NOMO-1 treated with dmso at 0.1 percent for 144 hours (cell line): ENCODE measurements at regions not wholly inside any gene's neighbourhood (a gene's known extent, or its start where the extent isn't known, plus 50 kb on each side); places are given as distances from the start of the nearest gene placed in this dataset.

Experiments used
- DNase-seq: peaks from one replicate; lab custom pipeline; 2025; ENCODE audit not compliant: unreplicated experiment; lab: John Stamatoyannopoulos, UW

DNA sequence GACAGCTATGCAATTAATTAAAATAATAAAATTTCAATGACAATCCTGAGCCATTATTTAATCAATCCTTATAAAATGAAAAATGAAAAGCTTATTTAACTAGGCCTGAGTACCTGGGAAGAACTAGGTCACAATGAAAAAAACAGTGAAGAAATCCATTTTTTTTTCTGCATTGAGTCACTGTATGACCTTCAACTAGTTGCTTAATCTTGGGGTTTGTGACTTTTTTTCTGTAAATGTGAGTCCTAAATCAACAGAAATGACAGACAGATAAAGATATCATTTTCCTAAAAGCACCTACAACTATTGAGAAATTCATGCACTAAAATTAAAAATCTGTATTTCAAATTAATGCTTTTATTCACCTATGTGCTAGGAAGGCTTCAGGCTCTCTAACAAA, 96.8 kb downstream of the TMEM26 start:
- DNase-seq, result no peak

DNA sequence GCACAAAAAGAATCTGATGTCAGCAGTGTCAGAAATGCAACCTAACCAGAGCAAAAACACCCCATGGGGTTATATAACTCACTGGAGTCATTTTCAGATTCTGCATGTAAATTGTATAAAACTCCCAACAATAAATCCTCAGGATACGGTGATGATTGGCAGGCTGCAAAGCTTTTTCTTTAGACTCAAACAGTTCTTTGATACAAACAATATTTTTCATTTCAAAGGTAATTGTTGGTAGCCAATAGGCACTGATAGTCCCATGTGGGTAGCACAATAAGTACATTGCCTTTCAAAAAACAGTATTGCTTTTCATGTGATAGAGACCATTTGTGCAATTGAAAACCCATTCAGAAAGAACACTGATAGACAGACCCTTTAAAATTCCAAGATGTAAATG, 98.0 kb downstream of the TMEM26 start:
- DNase-seq, result no peak

DNA sequence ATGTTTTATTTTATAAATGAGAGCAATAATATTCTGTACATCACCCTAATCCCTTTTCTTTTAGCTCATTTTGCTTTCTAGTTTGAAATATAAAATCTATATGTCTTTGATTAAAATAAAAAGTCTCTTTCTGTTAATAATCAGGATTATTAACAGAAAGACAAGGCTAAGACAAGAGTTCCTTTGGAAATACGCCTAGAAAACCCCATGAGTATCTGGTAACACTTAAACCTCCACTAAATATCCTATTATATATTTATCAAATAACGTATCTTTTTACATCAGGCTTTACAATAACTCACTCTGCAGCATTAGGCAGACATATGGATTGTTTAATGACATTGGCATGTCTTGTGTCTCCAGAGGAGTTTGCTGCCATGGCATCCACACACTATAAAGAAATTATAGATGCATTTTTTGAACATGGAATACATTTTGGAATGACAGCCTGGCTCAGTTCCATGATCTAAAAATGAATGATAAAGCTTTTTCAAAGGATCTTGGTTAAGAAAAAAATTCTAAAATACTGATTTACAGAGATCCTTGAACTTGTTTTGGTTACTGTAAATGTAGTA, 98.7 kb downstream of the TMEM26 start:
- DNase-seq, result no peak

DNA sequence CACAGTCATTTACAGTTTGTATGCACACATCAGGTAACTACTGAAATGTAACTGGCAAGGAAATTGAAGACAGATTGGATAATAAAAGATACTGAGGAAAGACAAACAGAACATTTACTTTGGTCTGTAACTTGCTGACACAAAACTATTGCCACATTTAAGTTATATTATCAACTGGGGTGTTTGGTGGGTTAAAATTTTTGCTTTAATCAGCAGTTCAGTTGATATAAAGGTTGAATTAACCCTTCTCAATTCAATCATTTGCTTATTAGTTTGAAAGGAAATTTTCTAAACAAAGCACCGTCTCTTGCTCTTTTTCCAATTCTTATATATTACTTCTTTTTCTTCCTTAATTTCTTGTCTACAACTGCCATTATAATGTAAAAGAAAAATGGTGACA, 102.4 kb downstream of the TMEM26 start:
- no peak for DNase-seq

DNA sequence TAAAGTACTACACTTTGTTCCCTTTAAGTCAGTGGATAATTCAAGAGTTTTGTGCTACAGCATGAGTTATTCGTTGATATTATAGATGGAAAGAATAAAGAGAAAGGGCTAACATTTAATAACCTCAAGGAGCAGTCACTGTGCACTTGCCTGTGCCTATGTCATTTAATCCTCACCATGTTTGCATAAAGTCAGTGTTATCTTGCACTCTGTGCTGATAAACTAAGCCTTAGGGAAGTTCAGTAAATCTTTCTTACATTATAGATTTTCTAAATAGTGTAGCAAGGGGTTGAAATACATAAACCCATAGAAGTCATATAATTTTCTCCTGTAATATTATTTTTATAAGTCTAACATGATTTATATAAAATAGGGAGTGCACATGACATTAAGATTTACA, 103.1 kb downstream of the TMEM26 start:
- no peak for DNase-seq

DNA sequence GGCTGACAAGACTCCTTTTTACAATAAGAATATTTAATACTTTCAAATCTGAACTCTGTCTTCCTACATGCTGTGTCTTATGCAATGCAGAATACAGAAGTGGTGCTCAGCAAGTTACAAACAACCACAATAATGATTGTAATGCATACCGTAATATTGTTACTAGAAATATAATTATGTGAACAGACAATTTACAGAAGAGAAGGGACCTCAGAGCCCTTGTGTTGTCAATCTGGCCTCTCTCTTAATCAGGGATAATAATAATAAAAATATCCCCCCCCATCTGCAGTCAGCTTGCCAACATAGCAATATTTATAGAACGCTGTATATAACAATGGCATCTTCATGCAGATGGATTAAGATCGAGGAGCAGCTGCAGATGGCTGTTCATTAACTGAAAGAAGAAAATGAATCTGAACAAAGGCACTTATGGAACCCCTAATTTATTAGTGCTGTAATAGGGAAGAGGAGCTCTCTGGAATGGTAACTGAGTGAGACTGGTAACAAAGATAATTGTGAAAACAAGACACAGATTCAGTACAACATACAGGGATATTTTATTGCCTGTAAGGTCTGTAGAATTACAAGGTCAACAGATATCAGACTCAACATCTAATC, 106.3 kb downstream of the TMEM26 start:
- DNase-seq, result no peak

DNA sequence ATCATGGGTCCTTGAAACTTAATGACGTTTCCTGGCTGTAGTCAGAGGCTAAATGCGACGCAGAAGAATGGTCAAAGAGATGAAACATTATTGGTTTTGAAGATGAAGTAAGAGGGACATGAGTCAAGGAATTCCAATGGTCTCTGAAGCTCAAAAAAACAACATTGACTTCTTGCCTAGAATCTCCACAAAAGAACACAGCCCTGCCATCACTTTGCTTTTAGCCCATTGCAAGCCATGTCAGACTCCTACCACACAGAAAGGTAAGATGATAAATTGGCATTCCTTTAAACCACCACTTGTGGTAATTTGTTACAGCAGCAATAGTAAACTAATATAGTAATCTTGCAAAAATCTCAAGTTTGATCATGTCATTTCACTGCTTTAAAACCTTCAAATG, 109.4 kb downstream of the TMEM26 start:
- no peak for DNase-seq

DNA sequence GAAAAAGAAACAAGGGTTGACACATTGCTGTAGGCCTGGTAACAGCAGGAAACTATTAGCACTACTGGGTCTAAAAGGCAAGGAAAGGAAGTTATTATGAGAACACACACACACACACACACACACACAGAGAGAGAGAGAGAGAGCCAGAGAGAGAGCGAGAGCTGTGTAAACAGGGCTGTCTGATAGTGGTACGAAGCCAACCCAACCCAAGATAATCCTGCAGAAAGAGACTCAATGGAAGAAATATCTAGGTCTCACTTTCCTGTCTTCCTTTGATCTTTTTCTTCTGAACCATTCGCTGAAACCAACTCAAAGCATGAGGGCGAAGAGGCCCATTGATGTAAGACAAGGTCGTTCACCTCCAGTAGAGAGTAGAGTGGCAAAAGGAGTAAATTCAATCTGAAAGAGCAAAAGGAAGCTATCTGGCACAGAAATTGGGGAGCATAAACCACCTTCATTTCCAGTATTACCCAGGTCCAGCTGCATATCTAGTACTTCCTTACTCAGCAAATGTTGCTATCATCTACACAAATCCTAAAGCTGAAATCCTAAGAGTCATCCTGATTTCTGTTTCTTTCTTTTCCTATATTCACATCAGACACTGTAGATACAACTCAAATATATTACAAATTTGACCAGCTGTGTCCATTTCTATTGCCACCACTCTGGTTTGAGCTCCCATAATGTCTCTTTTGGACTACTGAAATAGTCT, 110.2 kb downstream of the TMEM26 start:
- DNase-seq, result no peak

DNA sequence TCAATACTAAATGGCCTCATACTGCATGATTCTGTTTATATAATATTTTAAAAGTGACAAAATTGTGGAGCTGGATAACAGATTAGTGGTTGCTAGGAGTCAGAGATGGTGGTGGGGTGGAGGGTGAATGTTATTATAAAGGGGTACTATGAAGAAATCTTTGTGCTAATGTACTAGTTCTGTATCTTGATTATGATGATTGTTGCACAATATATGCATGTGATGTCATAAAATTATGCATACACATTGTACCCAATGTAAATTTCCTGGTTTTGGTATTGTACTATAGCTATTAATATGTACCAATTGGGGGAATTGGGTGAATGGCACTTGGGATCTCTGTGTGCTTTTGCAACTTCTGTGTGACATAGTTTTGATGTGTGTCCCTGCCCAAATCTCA, 112.2 kb downstream of the TMEM26 start:
- no peak for DNase-seq

DNA sequence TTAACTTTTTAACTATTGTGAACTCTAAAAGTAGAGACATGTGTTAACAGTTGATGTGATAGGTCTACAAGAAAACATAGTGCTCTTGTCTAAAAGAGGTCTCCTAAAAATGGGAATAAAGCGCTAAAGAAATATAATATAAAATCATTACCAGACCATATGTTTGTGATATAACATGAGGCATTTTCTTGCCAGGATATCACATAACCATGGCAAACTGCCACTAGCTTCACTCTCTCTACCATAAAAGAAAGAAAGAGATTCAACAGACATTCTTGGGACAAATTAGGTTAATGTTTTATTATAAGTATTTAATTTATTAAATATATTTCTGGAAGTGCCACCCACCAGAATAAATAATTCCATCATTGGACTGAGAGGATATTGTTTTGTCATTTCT, 115.0 kb downstream of the TMEM26 start:
- DNase-seq, result no peak

DNA sequence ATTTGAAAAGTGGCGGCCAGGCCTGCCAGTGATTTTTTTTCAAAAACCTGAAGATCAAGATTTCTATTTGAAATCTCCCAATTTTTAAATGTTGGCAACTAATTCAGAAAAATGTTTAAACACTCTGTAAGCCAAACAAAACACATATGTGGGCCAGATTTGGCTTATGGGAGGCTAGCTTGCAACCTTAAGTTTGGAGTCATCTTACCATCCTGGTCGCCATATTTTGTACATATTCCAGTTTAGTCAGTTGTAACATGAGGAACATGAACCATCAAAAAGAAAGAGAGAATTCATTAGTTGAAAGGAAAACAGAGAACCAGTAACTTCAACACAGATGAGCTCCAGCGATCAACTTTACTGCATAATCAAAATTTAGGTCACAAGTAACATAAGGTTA, 115.4 kb downstream of the TMEM26 start:
- no peak for DNase-seq

DNA sequence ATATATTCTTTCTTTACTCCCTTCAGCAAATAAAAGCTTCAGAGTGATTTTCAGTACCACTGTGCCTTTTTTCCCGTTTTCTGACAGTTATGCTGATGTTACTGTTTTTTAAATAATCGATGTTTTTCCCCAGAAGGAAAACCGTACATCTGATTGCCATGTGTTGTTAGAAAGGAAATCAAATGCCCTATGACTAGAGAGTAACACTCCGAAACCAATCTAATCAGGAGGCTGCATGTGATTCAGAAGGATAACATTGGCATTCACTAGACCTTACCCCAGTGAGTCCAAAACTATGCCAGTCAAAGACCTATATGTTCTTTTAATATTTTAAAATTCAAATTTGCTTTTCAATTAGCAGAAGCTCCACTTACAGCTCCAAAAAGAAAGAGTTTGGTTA, 116.3 kb downstream of the TMEM26 start:
- no peak for DNase-seq

DNA sequence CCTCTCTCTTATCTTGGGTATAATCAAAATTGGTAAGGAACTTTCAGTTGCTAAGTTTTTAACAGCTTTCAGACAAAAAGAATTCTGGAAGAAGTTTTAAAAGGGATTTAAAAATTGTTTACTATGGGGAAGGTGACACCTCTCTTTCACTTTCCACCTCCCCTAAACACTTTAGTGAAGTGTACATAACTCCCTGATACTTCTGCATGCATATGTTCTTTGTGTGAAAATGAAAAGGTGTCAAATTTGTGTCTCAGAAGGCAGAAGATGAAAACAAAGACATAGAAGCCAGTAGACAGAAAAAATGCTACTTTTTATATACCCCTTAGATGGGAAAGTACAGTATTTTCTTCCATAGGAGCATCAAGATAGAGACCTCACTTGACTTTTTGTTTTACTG, 117.8 kb downstream of the TMEM26 start:
- DNase-seq, result no peak

DNA sequence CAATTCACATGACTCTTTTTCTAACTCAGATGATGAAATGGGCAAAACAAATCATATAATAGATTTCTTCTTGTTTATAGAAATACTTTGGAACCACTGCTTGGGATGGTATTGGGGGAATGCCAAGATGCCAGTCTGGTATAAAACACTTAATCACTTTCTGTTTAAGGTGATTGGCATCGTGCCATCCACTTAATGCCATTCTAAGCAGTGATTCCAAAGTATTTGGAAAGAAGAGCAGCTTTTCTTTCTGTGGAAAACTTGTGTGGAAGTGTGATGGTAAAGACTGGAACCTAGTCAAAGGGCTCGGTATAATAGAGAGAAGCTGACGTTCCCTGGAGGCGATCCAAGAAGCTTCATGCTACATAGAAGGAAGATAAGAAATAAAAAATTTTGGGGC, 120.6 kb downstream of the TMEM26 start:
- no peak for DNase-seq

DNA sequence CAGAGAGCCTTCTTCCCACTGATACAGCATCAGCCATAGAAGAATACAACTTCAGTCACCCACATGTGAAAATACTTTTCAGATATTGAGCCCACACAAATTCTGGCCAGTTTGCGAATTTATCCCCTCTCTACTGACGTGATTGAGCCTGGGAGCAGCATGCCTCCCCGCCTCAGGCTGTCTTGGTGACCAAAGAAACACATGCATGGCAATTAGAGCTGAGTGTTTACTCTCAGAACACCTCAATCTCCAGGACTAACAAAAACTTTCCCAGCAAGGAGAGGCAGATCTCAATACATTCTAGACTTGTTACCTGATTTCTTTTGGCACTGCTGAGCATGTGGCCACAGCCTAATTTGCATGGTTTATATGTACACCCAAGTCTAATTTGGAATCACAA, 122.5 kb downstream of the TMEM26 start:
- no peak for DNase-seq

DNA sequence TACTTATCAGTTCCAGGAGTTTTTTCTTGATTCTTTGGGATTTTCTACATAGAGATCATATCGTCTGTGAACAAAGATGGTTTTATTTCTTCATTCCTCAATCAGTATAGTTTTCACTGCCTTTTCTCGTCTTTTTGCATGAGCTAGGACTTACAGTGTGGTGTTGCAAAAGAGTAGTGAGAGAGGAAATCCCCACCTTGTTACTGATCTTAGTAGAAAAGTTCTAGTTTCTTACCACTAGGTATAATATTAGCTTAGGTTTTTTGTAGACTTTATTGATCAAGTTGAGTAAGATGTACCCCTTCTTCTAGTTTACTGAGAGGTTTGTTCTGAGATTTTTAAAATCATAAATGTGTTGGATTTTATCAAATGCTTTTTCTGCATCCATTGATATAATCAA, 123.3 kb downstream of the TMEM26 start:
- DNase-seq, result no peak

DNA sequence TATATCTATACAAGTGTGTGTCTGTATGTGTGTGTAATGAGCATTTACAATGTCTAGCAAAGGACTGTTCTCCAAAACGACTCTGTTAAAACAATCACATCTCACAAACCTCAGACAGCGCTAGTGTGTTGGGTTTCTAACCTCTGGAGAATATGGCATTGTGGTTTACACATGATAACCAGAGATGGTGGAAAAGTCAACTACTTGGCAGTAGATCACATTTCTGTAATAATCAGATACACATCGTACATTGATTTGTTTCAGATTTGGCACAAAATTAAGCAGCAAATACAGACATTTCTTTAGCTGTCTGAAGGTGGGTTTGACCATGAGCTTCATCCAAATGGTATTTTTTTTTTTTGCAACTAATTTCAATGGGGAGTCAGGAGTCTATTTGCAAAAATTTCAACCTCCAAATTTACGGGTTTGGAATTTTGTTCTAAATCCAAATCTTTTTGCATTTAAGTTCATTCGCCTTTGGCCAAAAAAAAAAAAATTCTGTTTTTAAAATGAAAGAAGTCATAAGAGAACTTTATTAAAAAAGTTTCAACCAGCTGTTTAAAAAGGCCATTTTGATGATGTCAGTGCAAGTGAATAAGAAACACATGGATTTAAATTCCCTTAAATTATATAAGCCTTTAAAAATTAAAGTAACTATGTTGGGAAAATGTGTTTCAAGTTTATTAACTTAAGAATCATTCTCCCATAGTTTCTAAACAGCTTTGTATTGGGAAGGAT, 127.8 kb downstream of the TMEM26 start:
- DNase-seq, result no peak

DNA sequence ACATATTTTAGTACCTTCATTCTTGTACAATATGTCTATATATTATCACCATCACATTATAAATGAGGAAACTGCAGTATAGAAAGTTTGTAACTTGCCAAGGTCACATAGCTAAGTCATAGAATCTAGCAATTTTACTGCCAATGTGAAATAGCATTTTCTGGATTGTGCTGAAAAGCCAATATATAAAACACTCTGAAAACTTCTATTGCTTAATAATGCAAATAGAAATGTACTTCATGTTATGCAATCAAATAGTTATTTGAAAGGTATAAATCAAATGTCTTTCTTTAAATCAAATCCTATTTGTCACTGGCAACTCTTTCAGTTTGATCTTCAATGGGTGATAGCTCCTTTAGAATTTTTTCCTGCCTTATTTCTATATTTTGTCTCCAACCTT, 129.5 kb downstream of the TMEM26 start:
- DNase-seq, result no peak

DNA sequence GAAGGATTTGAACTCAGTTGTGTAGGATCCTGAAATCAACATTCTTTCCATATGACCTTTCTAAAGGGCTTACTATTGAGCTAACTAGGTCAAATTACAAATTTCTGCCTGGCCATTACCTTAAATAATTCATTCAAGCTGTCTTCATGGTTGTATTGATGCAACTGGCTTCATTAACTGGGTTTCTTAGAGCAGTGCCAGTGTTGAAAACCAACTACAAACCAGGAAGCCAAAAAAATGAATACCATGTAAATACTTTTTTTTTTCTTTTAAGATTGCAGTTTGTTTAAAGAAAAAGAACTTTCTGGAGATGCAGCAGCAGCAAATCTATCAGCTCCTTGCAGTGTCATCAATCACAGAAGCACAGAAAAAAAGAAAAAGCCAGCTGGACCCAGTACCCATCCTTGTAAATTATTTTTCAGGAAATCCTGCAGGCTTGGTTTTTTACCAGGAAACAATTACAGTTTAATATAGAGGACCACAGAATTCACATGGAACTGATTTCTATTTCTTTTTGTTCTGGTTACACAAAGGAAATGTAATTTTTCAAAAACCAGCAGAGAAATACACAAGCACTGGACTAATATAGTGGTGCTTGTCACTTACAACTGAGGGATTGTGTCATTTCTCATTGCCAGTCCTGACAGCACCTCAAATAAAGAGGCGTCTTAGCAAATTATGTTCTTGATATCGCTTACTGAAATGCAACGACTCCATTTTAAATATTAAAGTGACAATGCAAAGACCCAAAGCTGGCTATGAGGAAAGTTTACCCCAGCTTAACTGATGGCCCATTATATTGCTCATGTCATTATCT, 131.9 kb downstream of the TMEM26 start:
- DNase-seq, result no peak

DNA sequence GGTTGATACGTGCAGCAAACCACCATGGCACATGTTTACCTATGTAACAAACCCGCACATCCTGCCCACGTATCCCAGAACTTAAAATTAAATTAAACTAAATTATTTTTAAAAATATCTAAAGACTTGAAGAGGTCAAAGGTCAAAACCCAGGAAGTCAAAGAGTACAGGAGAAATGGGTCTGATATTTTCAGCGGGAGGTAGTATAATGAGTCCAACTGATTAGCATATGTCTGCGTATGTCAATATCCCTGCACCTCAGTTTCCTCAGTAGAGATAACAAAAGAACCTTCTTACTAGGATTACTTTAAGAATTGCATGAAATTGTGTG, 133.0 kb downstream of the TMEM26 start:
- DNase-seq, result no peak
